HFFc6 (cell line): ENCODE measurements at regions not wholly inside any gene's neighbourhood (a gene's known extent, or its start where the extent isn't known, plus 50 kb on each side); places are given as distances from the start of the nearest gene placed in this dataset.

Source experiments
- DNase-seq: peaks from one replicate; pipeline ENCODE4 v3.0.0-alpha.2; 2018
- H3K27ac Mint-ChIP-seq: 2 replicates; pipeline ENCODE4 v1.8.0; 2020; ENCODE audit warnings: mild to moderate bottlenecking, mixed read lengths
- H3K27me3 Mint-ChIP-seq: 2 replicates; pipeline ENCODE4 v1.8.0; 2021; ENCODE audit warnings: mild to moderate bottlenecking, moderate library complexity, mixed read lengths; ENCODE audit not compliant: insufficient read depth
- H3K36me3 Mint-ChIP-seq: 2 replicates; pipeline ENCODE4 v1.8.0; 2021; ENCODE audit warnings: low read depth, mixed read lengths
- H3K4me1 Mint-ChIP-seq: 2 replicates; pipeline ENCODE4 v1.8.0; 2020; ENCODE audit warnings: low read depth, mixed read lengths
- H3K4me3 Mint-ChIP-seq: 2 replicates; pipeline ENCODE4 v1.8.0; 2020; ENCODE audit warnings: mild to moderate bottlenecking, moderate library complexity, mixed read lengths
- H3K9me3 Mint-ChIP-seq: 2 replicates; pipeline ENCODE4 v1.8.0; 2020; ENCODE audit warnings: mild to moderate bottlenecking, mixed read lengths
- TF ChIP-seq, protein P1 (sequence below): fragments of 200-600 bp; sonication (generic); IDR thresholded peaks from 2 replicates; pipeline ENCODE4 v1.5.0; 2021; ENCODE audit warnings: antibody characterized with exemption, mild to moderate bottlenecking

DNA sequence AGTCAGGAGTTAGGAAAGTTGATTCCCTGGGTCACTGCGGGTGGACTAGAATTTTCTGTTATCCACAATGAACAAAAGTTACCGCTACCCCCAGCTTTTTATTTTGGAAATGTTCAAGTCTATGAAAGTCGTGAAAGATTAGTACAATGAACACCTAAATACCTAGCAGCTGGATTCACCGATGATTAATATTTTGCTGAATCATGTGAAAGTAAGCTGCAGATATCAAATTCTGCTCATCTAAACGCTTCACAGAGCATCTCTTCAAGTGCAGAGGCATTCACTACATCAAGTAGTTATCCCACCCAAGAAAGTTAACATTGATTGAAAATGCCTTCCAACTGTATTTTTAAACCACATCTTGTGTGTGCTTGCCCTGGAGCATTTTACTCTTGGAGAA is 729.0 kb upstream of the NR2F2 start:
- Mint-ChIP-seq H3K4me3 (no peak overlapping the region), H3K9me3 (peaks cover 11% of the 10 kb centered on the region; the same call in 1 of the 2 replicates), H3K27me3 (no peaks in the 10 kb centered on the region), H3K27ac (no peak overlapping the region), H3K36me3 (peaks cover 10% of the 10 kb centered on the region), H3K4me1 (peaks cover 22% of the 10 kb centered on the region)
- no peak for DNase-seq
- TF ChIP-seq, protein P1, sequence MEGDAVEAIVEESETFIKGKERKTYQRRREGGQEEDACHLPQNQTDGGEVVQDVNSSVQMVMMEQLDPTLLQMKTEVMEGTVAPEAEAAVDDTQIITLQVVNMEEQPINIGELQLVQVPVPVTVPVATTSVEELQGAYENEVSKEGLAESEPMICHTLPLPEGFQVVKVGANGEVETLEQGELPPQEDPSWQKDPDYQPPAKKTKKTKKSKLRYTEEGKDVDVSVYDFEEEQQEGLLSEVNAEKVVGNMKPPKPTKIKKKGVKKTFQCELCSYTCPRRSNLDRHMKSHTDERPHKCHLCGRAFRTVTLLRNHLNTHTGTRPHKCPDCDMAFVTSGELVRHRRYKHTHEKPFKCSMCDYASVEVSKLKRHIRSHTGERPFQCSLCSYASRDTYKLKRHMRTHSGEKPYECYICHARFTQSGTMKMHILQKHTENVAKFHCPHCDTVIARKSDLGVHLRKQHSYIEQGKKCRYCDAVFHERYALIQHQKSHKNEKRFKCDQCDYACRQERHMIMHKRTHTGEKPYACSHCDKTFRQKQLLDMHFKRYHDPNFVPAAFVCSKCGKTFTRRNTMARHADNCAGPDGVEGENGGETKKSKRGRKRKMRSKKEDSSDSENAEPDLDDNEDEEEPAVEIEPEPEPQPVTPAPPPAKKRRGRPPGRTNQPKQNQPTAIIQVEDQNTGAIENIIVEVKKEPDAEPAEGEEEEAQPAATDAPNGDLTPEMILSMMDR: no peak

GRCh38 chr15:95603802-95604201 is 726.7 kb upstream of the NR2F2 start:
- Mint-ChIP-seq H3K4me3 (no peak overlapping the region), H3K27me3 (no peaks in the 10 kb centered on the region), H3K9me3 (peaks cover 11% of the 10 kb centered on the region; the same call in 1 of the 2 replicates), H3K27ac (no peak overlapping the region), H3K36me3 (peaks cover 10% of the 10 kb centered on the region), H3K4me1 (peaks cover 28% of the 10 kb centered on the region)
- TF ChIP-seq, protein P1: no peak
- no peak for DNase-seq

- Mint-ChIP-seq H3K36me3 (peaks cover 10% of the 10 kb centered on the region), H3K27ac (peak overlapping the region; percentile 16; the same call in 1 of the 2 replicates), H3K4me3 (no peak overlapping the region), H3K27me3 (no peaks in the 10 kb centered on the region), H3K9me3 (peaks cover 11% of the 10 kb centered on the region; the same call in 1 of the 2 replicates), H3K4me1 (peaks cover 37% of the 10 kb centered on the region)
- TF ChIP-seq, protein P1: no peak
- peak; percentile 70 for DNase-seq
Measured at GRCh38 chr15:95604634-95605036, 725.9 kb upstream of the NR2F2 start.

GRCh38 chr15:95605098-95605497 is 725.4 kb upstream of the NR2F2 start:
- Mint-ChIP-seq H3K27me3 (no peaks in the 10 kb centered on the region), H3K27ac (no peak overlapping the region), H3K36me3 (peaks cover 7% of the 10 kb centered on the region), H3K4me3 (no peak overlapping the region), H3K4me1 (peaks cover 39% of the 10 kb centered on the region), H3K9me3 (peaks cover 7% of the 10 kb centered on the region; the same call in 1 of the 2 replicates)
- TF ChIP-seq, protein P1: no peak
- no peak for DNase-seq

GRCh38 chr15:95606551-95606950 is 723.9 kb upstream of the NR2F2 start:
- Mint-ChIP-seq H3K36me3 (no peaks in the 10 kb centered on the region), H3K4me3 (no peak overlapping the region), H3K9me3 (no peaks in the 10 kb centered on the region), H3K4me1 (peaks cover 39% of the 10 kb centered on the region), H3K27ac (no peak overlapping the region), H3K27me3 (no peaks in the 10 kb centered on the region)
- DNase-seq: no peak
- TF ChIP-seq, protein P1: no peak

DNA sequence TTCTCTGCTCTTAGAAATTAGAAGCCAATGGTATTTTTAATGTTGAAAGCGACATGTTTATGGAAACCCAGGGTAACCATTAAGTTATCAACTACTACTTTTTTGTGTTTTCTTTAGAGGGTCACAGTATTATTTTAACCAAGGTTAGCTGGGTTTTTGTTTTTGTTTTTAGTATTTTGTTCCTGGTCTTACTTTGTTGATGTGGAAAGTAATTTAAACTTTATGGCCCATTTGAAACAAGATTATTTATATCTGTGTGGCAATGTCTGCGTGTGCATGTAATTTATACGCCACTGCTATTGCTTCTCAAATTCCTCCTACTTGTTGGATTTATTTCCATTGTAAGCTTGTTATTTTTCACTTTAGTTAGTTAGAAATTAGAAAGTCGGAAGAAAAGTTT is 722.1 kb upstream of the NR2F2 start:
- no peak for DNase-seq
- H3K27ac Mint-ChIP-seq: peak overlapping the region; percentile 71; the same call in 1 of the 2 replicates

More for the DNA sequence above, 722.1 kb upstream of the NR2F2 start:
- Mint-ChIP-seq H3K4me1 (peaks cover 39% of the 10 kb centered on the region), H3K36me3 (no peaks in the 10 kb centered on the region), H3K9me3 (no peaks in the 10 kb centered on the region), H3K4me3 (no peak overlapping the region), H3K27me3 (no peaks in the 10 kb centered on the region)
- TF ChIP-seq, protein P1: no peak
